Fibroblast of mammary gland (primary cell): ENCODE measurements at regions not wholly inside any gene's neighbourhood (a gene's known extent, or its start where the extent isn't known, plus 50 kb on each side); places are given as distances from the start of the nearest gene placed in this dataset.

Experiments used
- DNase-seq: peaks from one replicate; pipeline ENCODE4 v3.0.0-alpha.2; 2010; ENCODE audit warnings: low read depth
- H3K4me3 ChIP-seq: 2 replicates; pipeline ENCODE4 v1.5.1; 2011; ENCODE audit warnings: low read depth, mild to moderate bottlenecking, low read length, moderate library complexity; ENCODE audit not compliant: control insufficient read depth
- TF ChIP-seq, protein P1 (sequence below): conservative IDR thresholded peaks from 2 replicates; pipeline ENCODE4 v1.5.1; 2011; ENCODE audit warnings: low read depth, low read length, inconsistent platforms; ENCODE audit not compliant: control insufficient read depth, insufficient read depth

GRCh38 chr18:44135741-44136140, 544.9 kb upstream of the SETBP1 start:
- no peak for DNase-seq
- TF ChIP-seq, protein P1, sequence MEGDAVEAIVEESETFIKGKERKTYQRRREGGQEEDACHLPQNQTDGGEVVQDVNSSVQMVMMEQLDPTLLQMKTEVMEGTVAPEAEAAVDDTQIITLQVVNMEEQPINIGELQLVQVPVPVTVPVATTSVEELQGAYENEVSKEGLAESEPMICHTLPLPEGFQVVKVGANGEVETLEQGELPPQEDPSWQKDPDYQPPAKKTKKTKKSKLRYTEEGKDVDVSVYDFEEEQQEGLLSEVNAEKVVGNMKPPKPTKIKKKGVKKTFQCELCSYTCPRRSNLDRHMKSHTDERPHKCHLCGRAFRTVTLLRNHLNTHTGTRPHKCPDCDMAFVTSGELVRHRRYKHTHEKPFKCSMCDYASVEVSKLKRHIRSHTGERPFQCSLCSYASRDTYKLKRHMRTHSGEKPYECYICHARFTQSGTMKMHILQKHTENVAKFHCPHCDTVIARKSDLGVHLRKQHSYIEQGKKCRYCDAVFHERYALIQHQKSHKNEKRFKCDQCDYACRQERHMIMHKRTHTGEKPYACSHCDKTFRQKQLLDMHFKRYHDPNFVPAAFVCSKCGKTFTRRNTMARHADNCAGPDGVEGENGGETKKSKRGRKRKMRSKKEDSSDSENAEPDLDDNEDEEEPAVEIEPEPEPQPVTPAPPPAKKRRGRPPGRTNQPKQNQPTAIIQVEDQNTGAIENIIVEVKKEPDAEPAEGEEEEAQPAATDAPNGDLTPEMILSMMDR, result no peak
- H3K4me3 ChIP-seq, result no peak overlapping the region

- DNase-seq, result no peak
- no peak overlapping the region for H3K4me3 ChIP-seq
- TF ChIP-seq, protein P1, result no peak
Observed at GRCh38 chr18:44136326-44136725, 544.4 kb upstream of the SETBP1 start.

GRCh38 chr18:44143072-44143471, 537.6 kb upstream of the SETBP1 start:
- DNase-seq, result no peak
- TF ChIP-seq, protein P1, result no peak
- no peak overlapping the region for H3K4me3 ChIP-seq

DNA sequence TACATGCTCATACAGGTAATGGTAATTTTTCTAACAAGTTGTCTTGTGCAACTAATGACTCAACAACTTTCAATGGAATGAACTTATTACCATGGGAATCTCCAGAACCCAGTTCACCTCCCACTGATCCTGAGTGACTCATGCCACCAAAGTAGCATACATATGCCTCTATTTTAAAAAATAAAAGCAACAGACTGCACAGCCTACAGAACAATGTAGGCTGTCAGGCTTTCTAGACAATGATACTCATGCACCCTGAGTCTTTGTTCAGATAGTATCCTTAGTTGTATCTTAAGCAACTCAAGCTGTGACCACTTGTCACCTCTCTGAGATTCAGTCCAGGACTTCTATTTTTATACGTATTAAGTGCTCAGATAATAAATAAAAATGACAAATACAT, 531.0 kb upstream of the SETBP1 start:
- TF ChIP-seq, protein P1, result no peak
- no peak overlapping the region for H3K4me3 ChIP-seq
- peak; percentile 93 for DNase-seq

DNA sequence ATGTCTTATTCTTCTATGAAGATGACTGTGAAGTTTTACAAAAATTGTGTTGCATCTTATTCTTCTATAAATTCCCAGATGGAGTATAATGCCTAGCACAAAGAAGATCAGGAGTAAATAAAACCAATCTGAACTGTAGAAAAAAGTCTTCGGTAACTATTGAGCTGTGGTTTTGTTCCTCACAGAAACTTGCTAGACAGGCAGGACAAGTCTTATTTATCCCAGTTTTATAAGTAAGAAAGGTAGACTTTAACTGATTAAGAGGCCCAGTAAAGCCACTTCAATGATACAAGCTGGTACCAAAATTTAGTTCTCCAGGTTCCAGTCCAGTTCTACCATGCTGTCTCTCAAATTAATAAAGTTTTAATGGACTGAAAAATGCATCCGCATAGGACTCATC, 526.7 kb upstream of the SETBP1 start:
- TF ChIP-seq, protein P1, result no peak
- no peak overlapping the region for H3K4me3 ChIP-seq
- DNase-seq, result no peak

DNA sequence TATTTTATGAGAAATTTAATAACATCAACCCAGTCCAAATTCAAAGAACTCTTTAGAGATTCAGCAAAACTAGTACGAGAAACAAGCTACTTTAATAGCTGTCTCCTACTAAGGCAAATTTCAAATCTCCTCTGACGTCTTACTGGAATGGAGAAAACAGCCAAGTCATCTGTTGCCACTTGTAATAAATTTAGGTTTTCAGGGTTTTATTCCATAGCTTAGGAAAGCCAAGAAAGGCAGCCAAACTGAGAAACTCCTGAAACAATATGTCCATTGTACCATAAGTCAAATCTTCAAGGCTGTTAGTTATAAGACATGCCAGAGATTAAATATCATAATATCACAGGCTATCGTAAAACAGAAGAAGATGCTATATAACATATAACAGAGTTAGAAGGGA, 524.6 kb upstream of the SETBP1 start:
- TF ChIP-seq, protein P1, result no peak
- no peak overlapping the region for H3K4me3 ChIP-seq
- DNase-seq, result no peak

DNA sequence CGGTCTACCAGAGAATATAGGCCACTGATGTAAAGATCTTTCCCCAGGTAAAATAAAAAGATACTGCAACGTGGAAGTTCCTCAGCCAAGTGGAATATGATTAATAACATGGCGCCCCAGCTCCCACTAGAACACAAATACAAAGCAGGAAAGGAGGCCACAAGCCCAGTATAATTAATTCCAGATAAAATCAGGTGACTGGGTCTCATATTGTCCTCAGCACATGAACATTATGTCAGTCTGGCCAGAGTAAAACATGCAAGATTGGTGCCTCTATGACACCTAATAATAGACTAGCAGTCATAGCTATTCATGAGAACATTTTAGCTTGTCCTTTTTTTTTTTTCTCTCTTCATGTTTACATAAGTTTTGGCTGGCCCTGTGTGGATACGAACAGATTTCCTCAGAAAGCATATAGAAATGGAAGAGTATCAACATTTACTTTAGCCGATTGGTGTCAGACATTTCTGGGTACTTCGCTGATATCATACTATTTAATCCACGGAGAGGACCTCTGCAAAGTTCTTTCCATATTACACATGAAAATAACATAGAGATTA, 523.8 kb upstream of the SETBP1 start:
- no peak for DNase-seq
- H3K4me3 ChIP-seq, result no peak overlapping the region
- TF ChIP-seq, protein P1, result no peak
